T-helper 1 cell treated with Interleukin-12 subunit alpha and Interleukin-12 subunit beta and Interleukin-4 antibody, amounts not matched to agents 30 μg/mL and 1 μg/mL, for 36 hours (primary cell): ENCODE measurements at regions not wholly inside any gene's neighbourhood (a gene's known extent, or its start where the extent isn't known, plus 50 kb on each side); places are given as distances from the start of the nearest gene placed in this dataset.

ENCODE experiments used
- H3K27ac Mint-ChIP-seq: one replicate; pipeline ENCODE4 v1.8.0; 2021; ENCODE audit warnings: mild to moderate bottlenecking, mixed read lengths
- H3K27me3 Mint-ChIP-seq: one replicate; pipeline ENCODE4 v1.8.0; 2021; ENCODE audit warnings: low read depth, mixed read lengths
- H3K36me3 Mint-ChIP-seq: one replicate; pipeline ENCODE4 v1.8.0; 2021; ENCODE audit warnings: low read depth, mixed read lengths
- H3K4me1 Mint-ChIP-seq: one replicate; pipeline ENCODE4 v1.8.0; 2021; ENCODE audit warnings: low read depth, mixed read lengths
- H3K4me3 Mint-ChIP-seq: one replicate; pipeline ENCODE4 v1.8.0; 2021; ENCODE audit warnings: mild to moderate bottlenecking, moderate library complexity, mixed read lengths
- H3K9me3 Mint-ChIP-seq: one replicate; pipeline ENCODE4 v1.8.0; 2021; ENCODE audit warnings: mixed read lengths

DNA sequence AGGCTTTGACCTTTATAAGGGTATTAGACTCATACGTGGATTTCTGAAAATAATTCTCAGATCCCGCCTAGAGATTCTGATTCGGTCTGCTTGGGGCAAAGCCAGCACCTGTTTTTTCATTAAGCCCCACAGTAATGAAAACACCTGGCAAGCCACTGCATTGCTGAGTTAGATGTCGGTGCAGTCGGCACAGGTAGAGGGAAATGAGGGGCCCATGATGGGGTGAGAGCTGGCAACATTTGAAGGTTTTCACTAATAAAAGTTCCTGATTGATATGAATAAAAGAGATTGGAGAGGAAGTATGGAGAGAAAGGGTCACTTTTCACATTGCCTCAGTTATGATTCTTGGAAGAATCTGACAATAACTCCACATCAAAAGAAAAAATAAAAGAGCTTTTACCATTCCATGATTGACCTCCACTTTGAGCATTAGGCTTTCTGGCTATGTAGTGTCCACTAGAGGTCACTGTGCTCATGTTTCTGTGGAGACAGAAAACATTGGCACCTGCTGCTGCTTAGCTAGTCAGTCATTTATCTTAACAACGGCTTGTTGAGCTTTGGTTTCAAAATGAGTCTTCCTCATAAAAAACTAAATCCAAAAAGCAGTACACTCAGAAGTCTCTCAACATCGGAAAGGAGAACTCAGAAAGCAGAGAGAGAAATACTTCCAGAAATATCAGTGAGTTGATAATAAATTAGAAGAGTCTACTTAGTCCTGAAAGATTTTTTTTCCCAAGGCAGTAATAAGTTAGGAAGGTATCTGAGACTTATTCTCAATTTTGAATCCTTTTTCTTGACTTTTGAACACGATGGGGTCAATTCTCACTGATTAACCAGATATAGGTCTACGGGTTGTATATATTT lies 53.3 kb upstream of the KLHL31 start:
- Mint-ChIP-seq H3K27me3 (peaks cover 35% of the 10 kb centered on the region), H3K27ac (no peak overlapping the region), H3K9me3 (no peaks in the 10 kb centered on the region), H3K36me3 (no peaks in the 10 kb centered on the region), H3K4me1 (peaks cover 2% of the 10 kb centered on the region), H3K4me3 (no peak overlapping the region)

DNA sequence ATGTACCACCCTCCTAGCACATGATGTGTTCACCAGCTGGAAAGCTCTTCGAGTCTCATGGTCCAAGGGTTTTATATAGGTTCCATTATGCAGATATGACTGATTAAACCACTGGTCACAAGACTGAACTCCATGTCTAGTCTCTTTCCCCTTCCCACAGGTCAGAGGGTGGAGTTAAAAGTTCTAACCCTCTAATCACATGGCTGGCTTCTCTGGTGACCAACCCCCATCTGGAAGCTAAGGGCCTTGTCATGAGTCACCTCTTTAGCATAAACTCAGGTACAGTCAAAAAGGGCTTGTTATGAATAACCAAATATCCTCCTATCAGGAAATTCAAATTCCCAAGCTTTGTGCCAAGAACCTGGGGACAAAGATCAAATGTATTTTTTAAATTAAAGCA lies 52.0 kb upstream of the KLHL31 start:
- Mint-ChIP-seq H3K9me3 (no peaks in the 10 kb centered on the region), H3K36me3 (no peaks in the 10 kb centered on the region), H3K4me1 (peaks cover 2% of the 10 kb centered on the region), H3K27ac (no peak overlapping the region), H3K27me3 (peaks cover 32% of the 10 kb centered on the region), H3K4me3 (no peak overlapping the region)

DNA sequence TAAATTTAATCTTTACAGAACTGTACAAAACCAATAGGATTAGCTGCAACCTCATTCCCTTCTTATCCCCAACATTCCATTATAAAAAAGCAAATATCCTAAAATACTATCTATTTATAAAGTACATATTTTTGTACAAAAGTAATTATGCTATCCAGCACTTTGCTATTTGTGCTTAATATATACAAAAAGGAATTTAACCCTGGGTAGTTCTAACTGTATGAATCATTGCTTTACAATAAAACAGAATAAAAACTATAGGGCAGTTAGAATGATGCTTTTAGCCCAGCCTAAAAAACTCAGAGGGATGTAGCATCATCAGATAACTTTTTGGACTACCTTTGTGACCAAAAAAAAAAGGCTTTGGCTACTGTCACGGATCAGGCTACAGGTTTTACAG lies 49.9 kb upstream of the KLHL31 start:
- H3K36me3 Mint-ChIP-seq = no peaks in the 10 kb centered on the region
- peaks cover 2% of the 10 kb centered on the region for H3K4me1 Mint-ChIP-seq
- H3K9me3 Mint-ChIP-seq = no peaks in the 10 kb centered on the region
- no peak overlapping the region for H3K27ac Mint-ChIP-seq
- H3K4me3 Mint-ChIP-seq = no peak overlapping the region
- H3K27me3 Mint-ChIP-seq = peaks cover 42% of the 10 kb centered on the region
